Stimulated activated CD4-positive, alpha-beta T cell treated with anti-CD3 and anti-CD28 coated beads, Interleukin-1b, Interleukin-23, amount 100 ng/mL, for 4 hours (primary cell): ENCODE measurements at regions not wholly inside any gene's neighbourhood (a gene's known extent, or its start where the extent isn't known, plus 50 kb on each side); places are given as distances from the start of the nearest gene placed in this dataset.

Source experiments
- DNase-seq, 2 donors: peaks; one replicate each; pipeline ENCODE4 v3.0.0-alpha.2; 2020; ENCODE audit warnings: low read depth in 2 of 2

GRCh38 chr1:30253807-30254440, 469.5 kb downstream of the MATN1 start:
- no peak for DNase-seq

GRCh38 chr1:30253361-30253760, 470.0 kb downstream of the MATN1 start:
- no peak for DNase-seq

GRCh38 chr1:30250984-30251850, 472.2 kb downstream of the MATN1 start:
- no peak for DNase-seq

GRCh38 chr1:30250338-30250983, 472.9 kb downstream of the MATN1 start:
- no peak for DNase-seq

- DNase-seq: no peak
These were observed 473.7 kb downstream of the MATN1 start for GRCh38 chr1:30249446-30250337.

- no peak for DNase-seq
These were observed 474.6 kb downstream of the MATN1 start for GRCh38 chr1:30248774-30249173.

- no peak for DNase-seq
These were observed 475.0 kb downstream of the MATN1 start for GRCh38 chr1:30248373-30248772.

- DNase-seq: no peak
These were observed 478.6 kb downstream of the MATN1 start for GRCh38 chr1:30244801-30245200.

- no peak for DNase-seq
These were observed 480.5 kb downstream of the MATN1 start for GRCh38 chr1:30242722-30243457.

GRCh38 chr1:30242168-30242567, 481.2 kb downstream of the MATN1 start:
- no peak for DNase-seq

- no peak for DNase-seq
These were observed 481.7 kb downstream of the MATN1 start for GRCh38 chr1:30241681-30242080.

- DNase-seq: no peak
These were observed 489.3 kb downstream of the MATN1 start for GRCh38 chr1:30234091-30234490.

GRCh38 chr1:30232288-30232899, 491.0 kb downstream of the MATN1 start:
- DNase-seq: no peak

- DNase-seq: no peak
These were observed 493.4 kb downstream of the MATN1 start for GRCh38 chr1:30229960-30230359.

- no peak for DNase-seq
These were observed 493.8 kb downstream of the MATN1 start for GRCh38 chr1:30229557-30229956.

- no peak for DNase-seq
These were observed 496.7 kb downstream of the MATN1 start for GRCh38 chr1:30226648-30227047.

- DNase-seq: no peak
These were observed 498.0 kb downstream of the MATN1 start for GRCh38 chr1:30225357-30225756.

GRCh38 chr1:30219675-30220074, 503.7 kb downstream of the MATN1 start:
- no peak for DNase-seq

GRCh38 chr1:30218438-30218837, 504.9 kb downstream of the MATN1 start:
- DNase-seq: no peak

- DNase-seq: no peak
These were observed 506.8 kb downstream of the MATN1 start for GRCh38 chr1:30216602-30217001.

- DNase-seq: no peak
These were observed 509.4 kb downstream of the MATN1 start for GRCh38 chr1:30213936-30214335.
